Gastrocnemius medialis (tissue), 4 donors: ENCODE measurements at regions not wholly inside any gene's neighbourhood (a gene's known extent, or its start where the extent isn't known, plus 50 kb on each side); places are given as distances from the start of the nearest gene placed in this dataset.

ENCODE experiments used
- ATAC-seq, 2 donors: fragments of 150-250 bp; one replicate each; pipeline ENCODE4 v1.9.1; 2016
- DNase-seq, 2 donors: peaks; one replicate each; pipeline ENCODE4 v3.0.0-alpha.2; 2019
- H3K27ac ChIP-seq, 4 donors: fragments of 200-600 bp; sonication (generic); 1 replicate in 1 of 4; 2 replicates in 3 of 4; pipeline ENCODE4 v1.5.1; 2016 to 2018; ENCODE audit warnings: mild to moderate bottlenecking in 2 of 4, moderate library complexity in 1 of 4
- H3K27me3 ChIP-seq, 3 donors: fragments of 200-600 bp; sonication (generic) in 2 of 3; 1 replicate in 1 of 3; 2 replicates in 2 of 3; pipeline versions ENCODE4 v1.5.1 to v1.6.0; 2016 to 2019; ENCODE audit warnings: mild to moderate bottlenecking in 1 of 3, moderate library complexity in 1 of 3
- H3K36me3 ChIP-seq, 2 donors: fragments of 200-600 bp; sonication (generic) in 1 of 2; one replicate each; pipeline ENCODE4 v1.5.1; 2017 to 2018
- H3K4me1 ChIP-seq, 2 donors: fragments of 200-600 bp; sonication (generic) in 1 of 2; one replicate each; pipeline ENCODE4 v1.5.1; 2016 to 2017; ENCODE audit warnings: mild to moderate bottlenecking in 2 of 2
- H3K4me3 ChIP-seq, 4 donors: fragments of 200-600 bp; sonication (generic) in 3 of 4; 1 replicate in 1 of 4; 2 replicates in 3 of 4; pipeline ENCODE4 v1.5.1; 2016 to 2019; ENCODE audit warnings: mild to moderate bottlenecking in 2 of 4
- H3K9me3 ChIP-seq, 3 donors: fragments of 200-600 bp; sonication (generic) in 2 of 3; 1 replicate in 1 of 3; 2 replicates in 2 of 3; pipeline ENCODE4 v1.5.1; 2016 to 2019
- CTCF ChIP-seq, 5 experiments: fragments of 450-650 bp in 3 of 5; fragments of 200-600 bp in 2 of 5; sonication (generic) in 2 of 5; IDR thresholded peaks in 4 of 5; conservative IDR thresholded peaks in 1 of 5; 1 replicate in 4 of 5; 2 replicates in 1 of 5; pipeline ENCODE4 v1.5.1; 2016 to 2019; ENCODE audit warnings: antibody characterized with exemption in 5 of 5, mild to moderate bottlenecking in 3 of 5, moderate library complexity in 3 of 5
- POLR2A ChIP-seq, 2 donors: fragments of 450-650 bp; IDR thresholded peaks; one replicate each; pipeline ENCODE4 v1.6.1; 2017; ENCODE audit warnings: antibody characterized with exemption in 2 of 2, mild to moderate bottlenecking in 2 of 2, moderate library complexity in 2 of 2
- in situ Hi-C, 4 donors: fragments of 200-750 bp; cut with MboI; loops; one replicate each; pipeline versions ENCODE4 v1.15.0 to v1.8.0; 2017; ENCODE audit warnings: low sequenced_read_pairs in 4 of 4
- intact Hi-C: fragments of 100-400 bp; cut with DNase I; formaldehyde crosslinking; loops from one replicate; pipeline ENCODE4 v1.15.1; 2023; ENCODE audit warnings: low total_unique reads

- in situ Hi-C loops, result no loop called here
- H3K4me3 ChIP-seq, result no peak overlapping the region
- no peak overlapping the region for H3K27ac ChIP-seq
- no peaks in the 10 kb centered on the region for H3K4me1 ChIP-seq
- H3K36me3 ChIP-seq, result no peaks in the 10 kb centered on the region
- H3K27me3 ChIP-seq, result no peaks in the 10 kb centered on the region
- intact Hi-C loops, result no loop called here
- no peaks in the 10 kb centered on the region for H3K9me3 ChIP-seq
- ATAC-seq, result no peak
- no peak for DNase-seq
- no peak for TF ChIP-seq POLR2A (IDR thresholded peaks at IDR 0.05)
- TF ChIP-seq CTCF (IDR thresholded peaks at IDR 0.05 in 4 of 5, conservative IDR thresholded peaks at IDR 0.05 in 1 of 5), result no peak
Measured at GRCh38 chr12:91965781-91966180, 179.9 kb downstream of the BTG1 start.

- no peak overlapping the region for H3K27ac ChIP-seq
- no peaks in the 10 kb centered on the region for H3K27me3 ChIP-seq
- DNase-seq (no peak), ATAC-seq (no peak)
- in situ Hi-C loops (no loop called here), intact Hi-C loops (no loop called here)
- TF ChIP-seq CTCF (IDR thresholded peaks at IDR 0.05 in 4 of 5, conservative IDR thresholded peaks at IDR 0.05 in 1 of 5), result no peak
- no peak for TF ChIP-seq POLR2A (IDR thresholded peaks at IDR 0.05)
- H3K4me1 ChIP-seq, result no peaks in the 10 kb centered on the region
- H3K36me3 ChIP-seq, result no peaks in the 10 kb centered on the region
- H3K9me3 ChIP-seq, result no peaks in the 10 kb centered on the region
- no peak overlapping the region for H3K4me3 ChIP-seq
Measured at GRCh38 chr12:91964501-91964900, 181.1 kb downstream of the BTG1 start.

- TF ChIP-seq POLR2A (IDR thresholded peaks at IDR 0.05), result no peak
- no peak for TF ChIP-seq CTCF (IDR thresholded peaks at IDR 0.05 in 4 of 5, conservative IDR thresholded peaks at IDR 0.05 in 1 of 5)
- intact Hi-C loops, result no loop called here
- Histone ChIP-seq H3K27ac (no peak overlapping the region), H3K36me3 (no peaks in the 10 kb centered on the region), H3K9me3 (no peaks in the 10 kb centered on the region), H3K4me3 (no peak overlapping the region), H3K4me1 (no peaks in the 10 kb centered on the region), H3K27me3 (no peaks in the 10 kb centered on the region)
- no peak for DNase-seq
- in situ Hi-C loops, result no loop called here
- no peak for ATAC-seq
Measured at GRCh38 chr12:91959220-91959619, 186.4 kb downstream of the BTG1 start.

GRCh38 chr12:91958816-91959215, 186.8 kb downstream of the BTG1 start:
- TF ChIP-seq POLR2A (IDR thresholded peaks at IDR 0.05), result no peak
- no peak for TF ChIP-seq CTCF (IDR thresholded peaks at IDR 0.05 in 4 of 5, conservative IDR thresholded peaks at IDR 0.05 in 1 of 5)

GRCh38 chr12:91954747-91955146, 190.9 kb downstream of the BTG1 start:
- no peak for ATAC-seq
- Histone ChIP-seq H3K4me1 (no peaks in the 10 kb centered on the region), H3K27ac (no peak overlapping the region), H3K36me3 (no peaks in the 10 kb centered on the region), H3K4me3 (no peak overlapping the region), H3K9me3 (no peaks in the 10 kb centered on the region), H3K27me3 (no peaks in the 10 kb centered on the region)
- DNase-seq, result no peak
- in situ Hi-C loops, result no loop called here
- intact Hi-C loops, result no loop called here
- TF ChIP-seq POLR2A (IDR thresholded peaks at IDR 0.05) (no peak), CTCF (IDR thresholded peaks at IDR 0.05 in 4 of 5, conservative IDR thresholded peaks at IDR 0.05 in 1 of 5) (no peak)

More at GRCh38 chr12:91958816-91959215, 186.8 kb downstream of the BTG1 start:
- H3K27me3 ChIP-seq, result no peaks in the 10 kb centered on the region
- H3K4me1 ChIP-seq, result no peaks in the 10 kb centered on the region
- intact Hi-C loops (no loop called here), in situ Hi-C loops (no loop called here)
- H3K36me3 ChIP-seq, result no peaks in the 10 kb centered on the region
- no peak overlapping the region for H3K4me3 ChIP-seq
- no peak for ATAC-seq
- H3K27ac ChIP-seq, result no peak overlapping the region
- H3K9me3 ChIP-seq, result no peaks in the 10 kb centered on the region
- no peak for DNase-seq
